ENCODE measurements at regions not wholly inside any gene's neighbourhood (a gene's known extent, or its start where the extent isn't known, plus 50 kb on each side); places are given as distances from the start of the nearest gene placed in this dataset.

DNA sequence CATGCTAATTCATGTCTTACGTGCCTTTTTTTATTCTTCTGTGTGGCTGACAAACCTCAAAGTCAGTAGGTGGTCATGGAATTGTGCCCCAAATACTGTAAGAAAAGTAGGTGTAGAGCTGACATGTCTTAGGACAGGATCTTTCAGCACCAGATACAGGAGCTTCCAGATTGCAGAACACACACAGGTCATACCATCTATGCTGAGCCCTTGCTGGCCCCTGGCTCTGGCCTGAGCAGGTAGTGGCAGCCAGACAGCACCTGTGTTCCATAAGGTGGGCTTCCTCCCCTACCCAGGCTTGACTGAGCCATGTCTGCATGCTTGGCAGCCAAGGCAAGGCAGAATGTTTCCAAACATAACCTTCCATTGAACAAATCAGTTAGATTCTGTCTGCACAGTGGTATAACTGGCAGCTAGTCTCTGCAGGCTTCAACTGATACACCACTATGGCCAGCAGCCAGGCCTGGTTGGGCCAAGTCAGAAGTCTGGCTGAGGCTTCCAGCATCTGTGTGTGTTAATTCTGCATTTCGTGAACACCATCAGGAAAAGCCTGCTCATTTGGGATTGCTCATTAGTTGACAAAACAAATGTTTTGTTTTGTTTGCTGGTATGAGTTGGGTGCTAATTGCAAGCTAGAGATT lies 366.5 kb downstream of the FOXA2 start:
- peaks cover 16% of the 10 kb centered on the region for H3K27me3 ChIP-seq (ENCODE audit: low read depth)
- H3K4me3 ChIP-seq = no peak overlapping the region
- no peak overlapping the region for H3K27ac ChIP-seq (replicated peaks)
- no peaks in the 10 kb centered on the region for H3K4me1 ChIP-seq
- no peak for DNase-seq
- no peaks in the 10 kb centered on the region for H3K9me3 ChIP-seq (replicated peaks)
- TF ChIP-seq, protein P1, sequence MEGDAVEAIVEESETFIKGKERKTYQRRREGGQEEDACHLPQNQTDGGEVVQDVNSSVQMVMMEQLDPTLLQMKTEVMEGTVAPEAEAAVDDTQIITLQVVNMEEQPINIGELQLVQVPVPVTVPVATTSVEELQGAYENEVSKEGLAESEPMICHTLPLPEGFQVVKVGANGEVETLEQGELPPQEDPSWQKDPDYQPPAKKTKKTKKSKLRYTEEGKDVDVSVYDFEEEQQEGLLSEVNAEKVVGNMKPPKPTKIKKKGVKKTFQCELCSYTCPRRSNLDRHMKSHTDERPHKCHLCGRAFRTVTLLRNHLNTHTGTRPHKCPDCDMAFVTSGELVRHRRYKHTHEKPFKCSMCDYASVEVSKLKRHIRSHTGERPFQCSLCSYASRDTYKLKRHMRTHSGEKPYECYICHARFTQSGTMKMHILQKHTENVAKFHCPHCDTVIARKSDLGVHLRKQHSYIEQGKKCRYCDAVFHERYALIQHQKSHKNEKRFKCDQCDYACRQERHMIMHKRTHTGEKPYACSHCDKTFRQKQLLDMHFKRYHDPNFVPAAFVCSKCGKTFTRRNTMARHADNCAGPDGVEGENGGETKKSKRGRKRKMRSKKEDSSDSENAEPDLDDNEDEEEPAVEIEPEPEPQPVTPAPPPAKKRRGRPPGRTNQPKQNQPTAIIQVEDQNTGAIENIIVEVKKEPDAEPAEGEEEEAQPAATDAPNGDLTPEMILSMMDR (IDR thresholded peaks at IDR 0.05; ENCODE audit: borderline replicate concordance) = no peak
- H3K36me3 ChIP-seq = no peaks in the 10 kb centered on the region
- intact Hi-C loops (cut with micrococcal nuclease) = no loop called here

DNA sequence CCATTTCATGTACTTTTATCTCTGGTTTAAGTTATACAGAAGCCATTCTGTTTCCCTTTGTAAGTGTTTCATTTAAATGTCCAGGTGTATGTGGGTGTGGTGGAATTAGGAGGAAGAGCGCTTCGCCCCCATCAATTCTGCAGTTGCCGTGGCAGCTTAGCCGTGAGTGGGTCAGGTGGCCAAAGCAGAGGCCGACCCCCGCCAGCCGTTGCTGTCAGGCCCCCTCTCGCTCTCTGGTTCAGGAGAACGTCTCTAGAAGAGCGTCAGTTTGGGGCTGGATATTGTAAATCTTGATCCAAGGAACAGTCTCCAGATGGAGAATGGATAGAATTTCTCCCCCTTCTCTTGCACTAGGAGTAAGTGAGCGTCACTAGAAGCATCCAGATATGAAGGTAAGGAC lies 367.4 kb downstream of the FOXA2 start:
- intact Hi-C loops (cut with micrococcal nuclease) = no loop called here
- no peak overlapping the region for H3K27ac ChIP-seq (replicated peaks)
- no peak for DNase-seq

DNA sequence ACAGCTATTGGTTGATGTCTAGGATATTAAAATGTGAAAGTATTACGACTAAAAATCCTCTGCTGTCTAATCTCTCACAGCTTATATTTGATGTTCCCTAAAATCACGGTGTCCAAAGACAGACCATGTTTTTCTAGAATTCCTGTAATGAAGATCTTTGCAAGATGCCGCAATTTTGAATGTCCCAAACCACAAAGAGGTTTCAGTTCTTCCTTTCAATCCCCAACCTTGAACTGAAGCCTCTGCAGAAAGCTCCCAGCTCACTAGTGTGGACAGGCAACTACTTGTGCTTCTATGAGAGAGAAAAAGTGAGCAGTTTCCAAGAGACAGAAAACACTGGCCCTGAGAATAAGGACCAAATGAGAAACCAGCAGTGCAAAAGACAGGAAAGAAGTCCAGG lies 370.1 kb downstream of the FOXA2 start:
- H3K4me1 ChIP-seq = no peaks in the 10 kb centered on the region
- peaks cover 16% of the 10 kb centered on the region for H3K27me3 ChIP-seq (ENCODE audit: low read depth)
- DNase-seq = no peak
- H3K9me3 ChIP-seq (replicated peaks) = peaks cover 4% of the 10 kb centered on the region
- intact Hi-C loops (cut with micrococcal nuclease) = no loop called here
- H3K36me3 ChIP-seq = no peaks in the 10 kb centered on the region
- no peak overlapping the region for H3K4me3 ChIP-seq
- H3K27ac ChIP-seq (replicated peaks) = no peak overlapping the region
- TF ChIP-seq, protein P1 (IDR thresholded peaks at IDR 0.05; ENCODE audit: borderline replicate concordance) = no peak

More for the DNA sequence above, 367.4 kb downstream of the FOXA2 start:
- Histone ChIP-seq H3K27me3 (ENCODE audit: low read depth) (peaks cover 16% of the 10 kb centered on the region), H3K4me3 (no peak overlapping the region), H3K9me3 (replicated peaks) (no peaks in the 10 kb centered on the region), H3K4me1 (no peaks in the 10 kb centered on the region), H3K36me3 (no peaks in the 10 kb centered on the region)
- TF ChIP-seq, protein P1 (IDR thresholded peaks at IDR 0.05; ENCODE audit: borderline replicate concordance) = no peak

DNA sequence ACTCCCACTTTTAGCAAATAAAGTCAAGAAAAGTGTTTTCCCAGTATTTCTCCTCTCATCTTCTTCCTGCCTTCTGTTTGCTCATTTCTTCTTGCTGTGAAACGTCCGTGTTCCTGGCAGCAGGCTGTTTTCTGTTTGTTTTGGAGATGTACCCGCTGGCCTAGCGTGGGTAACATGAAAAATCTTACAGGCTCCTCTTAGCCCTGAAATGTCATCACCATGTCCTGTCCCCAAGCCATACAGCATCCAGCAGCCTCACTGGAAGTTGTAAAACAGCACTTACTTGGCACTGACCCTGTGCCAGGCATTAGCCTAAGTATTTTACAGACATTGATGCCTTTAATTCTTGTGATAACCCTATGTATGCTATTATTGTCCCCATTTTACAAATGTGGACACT lies 371.1 kb downstream of the FOXA2 start:
- Histone ChIP-seq H3K36me3 (no peaks in the 10 kb centered on the region), H3K9me3 (replicated peaks) (peaks cover 6% of the 10 kb centered on the region), H3K4me3 (no peak overlapping the region), H3K4me1 (no peaks in the 10 kb centered on the region), H3K27me3 (ENCODE audit: low read depth) (peaks cover 16% of the 10 kb centered on the region), H3K27ac (replicated peaks) (no peak overlapping the region)
- TF ChIP-seq, protein P1 (IDR thresholded peaks at IDR 0.05; ENCODE audit: borderline replicate concordance) = no peak
- no peak for DNase-seq
- intact Hi-C loops (cut with micrococcal nuclease) = no loop called here

DNA sequence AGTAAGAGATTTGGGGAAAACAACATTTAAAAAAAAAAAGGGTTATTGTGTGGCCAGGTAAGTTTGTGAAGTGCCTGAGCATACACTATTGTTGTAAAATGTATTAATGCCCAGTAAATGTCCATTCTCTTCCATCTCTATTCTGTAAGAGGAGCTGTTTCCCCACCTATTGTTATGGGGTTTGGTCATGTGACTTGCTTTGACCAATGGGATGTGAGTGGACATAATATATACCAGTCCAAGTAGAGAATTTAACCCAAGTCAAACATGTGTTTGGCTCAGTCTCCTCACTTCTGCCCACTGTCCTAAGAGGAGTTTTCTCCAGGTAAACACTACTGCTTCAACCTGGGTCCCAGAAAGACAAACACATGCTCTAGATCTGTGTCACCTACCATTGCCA lies 377.1 kb downstream of the FOXA2 start:
- TF ChIP-seq, protein P1 (IDR thresholded peaks at IDR 0.05; ENCODE audit: borderline replicate concordance) = no peak
- Histone ChIP-seq H3K27ac (replicated peaks) (no peak overlapping the region), H3K4me1 (no peaks in the 10 kb centered on the region), H3K9me3 (replicated peaks) (peaks cover 28% of the 10 kb centered on the region), H3K36me3 (no peaks in the 10 kb centered on the region), H3K27me3 (ENCODE audit: low read depth) (no peaks in the 10 kb centered on the region), H3K4me3 (no peak overlapping the region)
- DNase-seq = no peak
- intact Hi-C loops (cut with micrococcal nuclease) = no loop called here
